Cardiac fibroblast (primary cell): ENCODE measurements at regions not wholly inside any gene's neighbourhood (a gene's known extent, or its start where the extent isn't known, plus 50 kb on each side); places are given as distances from the start of the nearest gene placed in this dataset.

Source experiments
- DNase-seq, 2 donors: peaks; one replicate each; pipeline versions ENCODE4 v3.0.0 to v3.0.0-alpha.2; 2010; ENCODE audit warnings: low read depth in 2 of 2
- H3K4me3 ChIP-seq, 2 donors: replicated peaks in 1 of 2; 1 replicate in 1 of 2; 2 replicates in 1 of 2; pipeline ENCODE4 v1.5.1; 2011; ENCODE audit warnings: low read depth in 2 of 2, low read length in 2 of 2, mild to moderate bottlenecking in 2 of 2, moderate library complexity in 1 of 2
- CTCF ChIP-seq: IDR thresholded peaks from one replicate; pipeline ENCODE4 v1.5.1; 2011; ENCODE audit warnings: low read depth, mild to moderate bottlenecking, low read length, inconsistent platforms

DNA sequence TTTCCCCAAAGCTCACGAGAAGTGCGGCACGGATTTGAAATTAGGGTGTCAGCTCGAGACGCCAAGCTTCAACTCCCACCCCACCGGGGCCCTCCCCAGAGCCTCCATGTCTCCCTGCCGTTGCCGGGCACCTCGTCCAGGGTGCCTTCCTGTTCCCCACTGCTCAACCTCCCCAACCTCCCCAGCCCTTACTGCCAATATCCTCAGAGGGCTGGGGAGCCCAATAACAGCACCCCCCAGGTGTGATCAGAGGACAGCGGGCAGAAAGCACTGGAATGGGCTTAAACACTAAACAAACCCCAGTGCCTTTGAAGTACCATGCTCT lies 1336.4 kb downstream of the TBC1D22A start:
- TF ChIP-seq CTCF = no peak
- H3K4me3 ChIP-seq = no peak overlapping the region
- DNase-seq = no peak

DNA sequence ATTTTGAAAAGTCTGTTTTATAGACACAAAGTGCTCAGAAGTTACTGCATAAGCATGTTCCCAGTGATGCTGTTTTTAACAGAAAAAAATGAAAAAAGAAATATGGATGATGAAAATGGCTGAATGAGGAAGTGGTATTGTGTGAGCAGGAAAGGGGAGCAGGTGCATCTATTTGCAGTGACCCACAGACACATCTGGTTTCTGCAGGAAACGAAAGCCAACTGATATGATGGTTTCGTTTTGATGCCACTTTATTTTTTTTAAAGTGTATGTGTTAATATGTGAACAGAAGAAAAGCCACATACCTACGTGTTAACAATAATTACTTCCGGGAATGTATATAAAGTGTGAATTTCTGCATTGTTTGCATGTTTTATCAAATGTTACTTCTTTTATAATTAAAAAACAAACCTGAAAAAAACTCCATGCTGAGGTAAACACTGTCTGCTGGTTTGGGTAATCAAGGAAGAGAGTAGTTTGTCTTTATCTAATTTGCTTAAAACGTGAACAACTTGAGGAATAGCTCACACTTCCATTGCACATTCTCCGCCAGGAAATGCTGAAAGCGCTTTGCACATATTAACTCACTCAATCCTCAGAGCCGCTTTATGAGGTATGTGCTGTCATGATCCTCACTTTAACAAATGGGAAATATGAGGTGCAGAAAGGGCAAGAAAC lies 1335.9 kb downstream of the TBC1D22A start:
- no peak for TF ChIP-seq CTCF
- H3K4me3 ChIP-seq = no peak overlapping the region
- no peak for DNase-seq

- H3K4me3 ChIP-seq = no peak overlapping the region
- no peak for DNase-seq
Observed at GRCh38 chr22:48097723-48098122, 1335.3 kb downstream of the TBC1D22A start.

GRCh38 chr22:48096851-48097665 lies 1334.6 kb downstream of the TBC1D22A start:
- DNase-seq = no peak
- TF ChIP-seq CTCF = no peak
- no peak overlapping the region for H3K4me3 ChIP-seq

More at GRCh38 chr22:48097723-48098122, 1335.3 kb downstream of the TBC1D22A start:
- no peak for TF ChIP-seq CTCF

- no peak overlapping the region for H3K4me3 ChIP-seq
- DNase-seq = no peak
- no peak for TF ChIP-seq CTCF
Observed at GRCh38 chr22:48096411-48096810, 1334.0 kb downstream of the TBC1D22A start.

DNA sequence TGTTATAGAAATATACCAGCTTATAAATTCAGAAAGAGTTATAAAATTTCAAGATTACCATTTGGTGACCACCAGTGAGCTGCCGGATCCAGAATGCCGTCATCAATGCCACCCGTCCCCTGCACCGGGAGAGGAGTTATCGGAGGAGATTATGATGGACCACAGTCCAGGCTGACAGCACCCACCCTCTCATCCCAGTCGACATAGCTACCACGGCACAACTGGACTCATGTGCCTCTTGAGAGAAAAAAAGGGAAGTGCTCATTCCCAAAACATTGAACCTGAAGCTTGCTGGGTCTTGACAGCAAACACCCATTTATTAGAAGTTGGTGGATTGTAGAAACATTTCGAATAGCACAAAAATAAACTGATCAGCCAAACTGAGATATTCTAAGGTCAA lies 1331.5 kb downstream of the TBC1D22A start:
- no peak for DNase-seq
- no peak for TF ChIP-seq CTCF
- no peak overlapping the region for H3K4me3 ChIP-seq
